GM10248 (cell line): ENCODE measurements at regions not wholly inside any gene's neighbourhood (a gene's known extent, or its start where the extent isn't known, plus 50 kb on each side); places are given as distances from the start of the nearest gene placed in this dataset.

Experiments
- CTCF ChIA-PET: fragments of 300-600 bp; sonication (Branson Sonifier 250); formaldehyde crosslinking; extraction: SDS; loops from one replicate; lab custom pipeline; 2021; ENCODE audit warnings: antibody characterized with exemption; lab: Yijun Ruan, JAX
- POLR2A ChIA-PET: fragments of 350-650 bp; sonication (Branson Sonifier 250); formaldehyde crosslinking; extraction: SDS; loops from one replicate; lab custom pipeline; 2020; ENCODE audit warnings: antibody characterized with exemption; lab: Yijun Ruan, JAX
- DNase-seq: peaks from one replicate; pipeline ENCODE4 v3.0.0; 2012; ENCODE audit errors: extremely low spot score
- CTCF ChIP-seq: IDR thresholded peaks from 2 replicates; pipeline ENCODE4 v1.5.1; 2012; ENCODE audit warnings: mild to moderate bottlenecking, low read depth; ENCODE audit errors: extremely low read depth, missing control alignments, control extremely low read depth

DNA sequence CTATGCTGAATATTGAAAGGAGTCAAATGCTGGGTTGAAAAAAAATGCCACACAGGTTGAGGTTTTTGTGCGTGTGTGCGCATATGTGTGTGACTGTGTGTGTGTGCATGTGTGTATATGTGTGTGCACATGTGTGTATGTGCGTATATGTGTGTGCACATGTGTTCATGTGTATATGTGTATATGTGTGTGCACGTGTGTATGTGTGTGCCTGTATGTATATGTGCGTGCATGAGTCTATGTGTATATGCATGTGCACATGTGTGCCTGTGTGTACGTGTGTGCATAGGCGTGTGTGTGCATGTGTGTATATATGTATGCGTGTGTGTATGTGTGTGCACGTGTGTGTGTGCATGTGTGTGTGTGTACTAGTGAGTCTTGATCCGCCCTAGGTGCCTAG is 655.7 kb downstream of the AACS start:
- CTCF ChIA-PET: interaction anchor here (0.8 kb wide), 1 partner anchor 13 kb away, joined by 3 read pairs; no protein-coding TSS in a partner anchor
- POLR2A ChIA-PET: no interaction called here
- DNase-seq: no peak
- TF ChIP-seq CTCF: no peak

DNA sequence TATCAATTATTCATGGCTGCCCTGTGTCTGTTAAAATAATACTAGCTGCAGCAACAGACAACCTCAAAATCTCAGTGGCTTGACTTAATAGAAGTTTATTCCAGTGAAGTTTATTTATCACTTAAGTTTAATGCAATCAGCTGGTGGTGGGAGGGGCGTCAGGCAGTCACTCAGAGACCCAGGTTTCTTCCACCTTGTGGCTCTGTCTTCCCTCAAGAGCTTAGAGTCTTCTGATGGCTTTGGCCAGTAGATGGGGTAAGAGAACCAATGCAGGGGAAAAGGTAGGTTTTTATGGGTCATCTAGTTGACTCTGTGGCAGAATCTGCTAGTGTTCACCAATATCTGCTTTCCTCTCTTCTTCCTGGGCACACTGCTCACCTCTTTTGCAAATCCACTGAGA is 668.9 kb downstream of the AACS start:
- TF ChIP-seq CTCF: no peak
- DNase-seq: no peak
- POLR2A ChIA-PET: no interaction called here
- CTCF ChIA-PET: no interaction called here

DNA sequence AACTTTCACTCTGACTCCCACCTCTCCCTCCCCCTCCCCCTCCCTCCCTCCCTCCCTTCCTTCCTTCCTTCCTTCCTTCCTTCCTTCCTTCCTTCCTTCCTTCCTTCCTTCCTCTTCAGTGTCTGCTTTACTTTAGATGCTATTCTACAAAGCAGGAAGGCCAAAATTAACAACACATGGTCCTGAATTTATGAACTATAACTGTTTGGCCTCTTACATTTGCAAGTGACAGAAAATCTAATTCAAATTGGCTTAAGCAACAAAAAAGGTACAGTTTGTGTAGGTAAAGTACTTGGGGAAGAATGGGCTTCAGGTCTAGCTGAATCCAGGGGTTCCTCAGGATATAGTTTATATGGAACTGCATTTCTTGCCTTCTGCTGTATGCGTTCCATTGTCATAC is 673.0 kb downstream of the AACS start:
- ChIA-PET CTCF (no interaction called here), POLR2A (no interaction called here)
- TF ChIP-seq CTCF: no peak
- no peak for DNase-seq

DNA sequence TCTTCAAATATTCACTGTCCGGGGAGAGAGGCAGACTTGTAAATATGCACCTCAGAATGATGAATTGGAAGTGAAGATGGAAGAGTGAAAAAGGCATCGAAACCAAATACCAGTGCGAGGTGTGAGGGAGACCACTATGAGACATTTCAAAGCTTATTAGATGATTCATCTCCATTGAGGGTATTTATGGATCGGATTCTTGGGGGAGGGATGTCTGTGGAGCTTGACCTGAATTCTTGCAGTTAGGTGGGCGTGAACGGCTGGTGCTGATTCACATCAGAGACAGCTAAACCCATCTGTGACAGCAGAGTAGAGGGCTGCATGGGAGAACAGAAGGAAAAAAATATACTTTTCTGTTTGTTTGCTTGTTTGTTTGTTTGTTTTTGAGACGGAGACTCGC is 677.2 kb downstream of the AACS start:
- POLR2A ChIA-PET: no interaction called here
- CTCF ChIA-PET: no interaction called here
- no peak for TF ChIP-seq CTCF
- DNase-seq: no peak

GRCh38 chr12:125744201-125744600 is 679.0 kb downstream of the AACS start:
- TF ChIP-seq CTCF: no peak
- CTCF ChIA-PET: no interaction called here
- POLR2A ChIA-PET: no interaction called here

DNA sequence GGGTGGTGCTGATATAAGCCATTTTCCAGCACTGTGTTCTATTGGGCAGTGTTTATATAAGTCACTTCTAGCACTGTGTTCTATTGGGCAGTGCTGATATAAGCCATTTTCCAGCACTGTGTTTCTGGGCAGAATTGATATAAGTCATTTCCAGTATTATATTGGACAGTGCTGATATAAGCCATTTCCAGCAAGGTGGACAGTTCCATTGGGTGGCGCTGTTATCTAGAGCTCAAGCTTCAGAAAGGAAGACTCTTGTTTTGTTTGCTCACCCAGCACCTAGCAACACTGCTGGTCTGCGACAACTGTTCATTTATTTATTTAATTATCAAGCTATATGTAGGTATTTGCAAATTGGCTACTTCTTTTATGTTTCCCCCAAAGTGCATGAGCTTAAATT is 690.3 kb downstream of the AACS start:
- ChIA-PET POLR2A (no interaction called here), CTCF (interaction anchor here (1.0 to 1.8 kb wide), 2 partner anchors 10 to 28 kb away, joined by 3 to 5 read pairs; no protein-coding TSS in a partner anchor)
- DNase-seq: no peak

More at GRCh38 chr12:125744201-125744600, 679.0 kb downstream of the AACS start:
- DNase-seq: no peak

More for the DNA sequence above, 690.3 kb downstream of the AACS start:
- no peak for TF ChIP-seq CTCF
